HG03342 (cell line): ENCODE measurements at regions not wholly inside any gene's neighbourhood (a gene's known extent, or its start where the extent isn't known, plus 50 kb on each side); places are given as distances from the start of the nearest gene placed in this dataset.
"Not testable (repeated sequence)": the region's sequence is repeated elsewhere in the genome, so short reads cannot be mapped to it uniquely, and the experiment has no call there.

Experiments
- ATAC-seq: cut with Tn5 transposase; IDR thresholded peaks from one replicate; pipeline ENCODE4 v1.9.1; 2021; ENCODE audit warnings: mild to moderate bottlenecking, moderate library complexity; ENCODE audit not compliant: unreplicated experiment

DNA sequence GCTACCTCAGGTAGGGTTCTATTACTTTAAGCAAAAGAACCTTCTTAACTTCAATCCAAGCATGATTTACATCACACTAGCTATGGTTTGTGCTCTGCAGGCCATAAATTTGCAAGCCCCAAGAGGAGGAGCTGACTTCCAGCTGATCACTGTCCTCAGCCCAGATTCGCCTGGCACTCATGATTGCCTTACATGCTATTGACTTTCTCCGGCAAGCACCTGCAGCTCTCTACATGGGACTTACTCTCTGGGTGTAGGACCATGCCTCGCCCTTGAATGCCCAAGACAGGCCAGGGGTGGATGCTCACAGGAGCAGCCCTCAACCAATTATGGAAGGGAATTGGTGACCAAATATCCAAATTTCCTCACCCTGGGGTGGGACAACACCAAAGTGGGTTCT is 99.8 kb downstream of the ESM1 start:
- no peak for ATAC-seq

DNA sequence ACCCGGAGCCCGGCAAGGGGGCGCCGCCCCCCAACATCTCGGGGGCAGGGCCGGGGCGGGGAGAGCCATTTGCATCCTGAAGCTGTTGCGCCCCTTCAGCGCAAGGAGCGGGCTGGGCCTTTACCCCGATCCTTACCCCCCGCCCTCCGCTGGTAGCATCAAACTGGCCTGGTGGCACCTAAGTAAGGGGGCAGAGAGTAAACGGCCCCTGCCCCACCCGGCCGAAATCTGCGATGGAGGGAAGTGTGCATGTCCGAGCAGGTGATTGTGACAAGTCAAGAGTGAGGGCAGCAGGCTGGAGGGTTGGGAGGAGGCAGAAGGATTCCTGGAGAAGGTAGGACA is 101.2 kb downstream of the ESM1 start:
- no peak for ATAC-seq

DNA sequence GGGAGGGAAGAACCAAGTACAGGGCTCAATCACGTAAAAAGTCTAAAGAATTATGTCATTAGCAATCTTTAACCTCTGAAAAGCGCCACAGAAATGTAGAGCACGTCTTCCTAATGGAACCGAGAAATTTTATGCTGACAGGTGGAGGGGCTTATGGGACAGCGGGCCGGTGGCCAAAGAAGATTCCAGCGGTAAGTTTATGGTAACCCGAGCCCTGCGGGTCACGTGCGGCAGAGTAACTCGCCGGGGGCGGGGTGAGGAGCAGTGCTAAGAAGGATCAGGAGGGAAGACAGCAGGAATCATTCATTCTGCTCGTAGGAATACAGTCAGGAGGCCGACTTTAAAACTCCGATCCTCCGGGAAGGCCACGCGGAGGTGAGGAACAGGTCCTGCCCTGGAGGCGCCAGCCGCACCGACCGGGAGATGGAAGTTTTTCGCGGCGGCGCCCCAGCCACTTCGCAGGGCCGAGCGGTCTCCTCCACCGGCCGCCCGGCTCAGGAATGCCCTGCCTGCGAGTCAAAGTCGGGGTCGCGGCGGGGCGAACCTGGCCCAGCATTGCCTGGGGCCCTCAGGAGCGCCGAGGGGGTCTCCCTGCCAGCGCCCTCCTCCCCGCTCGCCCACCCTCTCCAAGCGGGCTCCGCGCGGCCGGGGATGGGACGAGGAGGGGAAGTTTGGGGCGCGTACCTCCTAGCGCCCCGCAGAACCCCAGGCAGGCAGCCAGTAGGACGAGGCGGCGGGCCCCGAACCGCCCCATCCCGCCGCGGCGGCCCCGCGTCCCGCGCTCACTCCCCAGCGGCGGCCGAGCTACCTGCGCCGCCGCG is 101.8 kb downstream of the ESM1 start:
- ATAC-seq, result no peak

DNA sequence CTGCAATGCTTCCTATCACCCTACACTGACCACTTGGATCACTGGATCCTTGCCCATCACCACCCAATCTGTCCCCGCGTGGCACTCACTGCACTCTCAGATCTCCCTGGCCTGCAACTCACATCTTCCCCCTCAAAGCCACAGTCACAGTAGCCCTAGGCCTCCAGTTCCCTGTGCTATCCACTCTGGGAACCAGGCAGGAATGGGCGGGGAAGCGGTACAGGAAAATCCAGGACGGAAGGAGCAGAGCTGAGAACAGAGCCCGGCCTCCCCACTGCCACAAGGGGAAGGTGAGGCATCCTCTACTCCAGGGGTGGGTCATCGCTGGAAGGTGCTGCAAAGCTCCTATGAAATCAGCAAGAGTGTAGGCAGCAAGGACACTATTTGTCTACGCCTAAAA is 102.6 kb downstream of the ESM1 start:
- ATAC-seq, result no peak

DNA sequence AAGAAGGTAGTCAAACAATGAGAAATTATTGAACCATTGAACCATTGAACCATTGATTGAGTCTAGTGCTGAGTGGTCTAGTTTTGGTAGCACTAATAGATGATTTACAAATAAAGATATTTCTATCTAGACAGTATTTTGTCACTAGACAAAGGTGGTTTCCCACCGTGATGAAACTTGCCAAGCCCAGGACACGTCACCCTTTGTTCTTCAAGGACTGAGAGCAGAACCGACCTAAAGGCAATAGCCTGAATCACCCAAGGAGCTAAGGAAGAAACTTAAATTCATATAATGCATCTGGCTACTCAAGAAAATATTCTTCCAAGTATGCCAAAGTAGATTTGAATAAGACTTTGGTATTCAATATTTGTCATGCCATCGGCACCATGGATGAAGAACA is 103.3 kb downstream of the ESM1 start:
- ATAC-seq, result no peak

DNA sequence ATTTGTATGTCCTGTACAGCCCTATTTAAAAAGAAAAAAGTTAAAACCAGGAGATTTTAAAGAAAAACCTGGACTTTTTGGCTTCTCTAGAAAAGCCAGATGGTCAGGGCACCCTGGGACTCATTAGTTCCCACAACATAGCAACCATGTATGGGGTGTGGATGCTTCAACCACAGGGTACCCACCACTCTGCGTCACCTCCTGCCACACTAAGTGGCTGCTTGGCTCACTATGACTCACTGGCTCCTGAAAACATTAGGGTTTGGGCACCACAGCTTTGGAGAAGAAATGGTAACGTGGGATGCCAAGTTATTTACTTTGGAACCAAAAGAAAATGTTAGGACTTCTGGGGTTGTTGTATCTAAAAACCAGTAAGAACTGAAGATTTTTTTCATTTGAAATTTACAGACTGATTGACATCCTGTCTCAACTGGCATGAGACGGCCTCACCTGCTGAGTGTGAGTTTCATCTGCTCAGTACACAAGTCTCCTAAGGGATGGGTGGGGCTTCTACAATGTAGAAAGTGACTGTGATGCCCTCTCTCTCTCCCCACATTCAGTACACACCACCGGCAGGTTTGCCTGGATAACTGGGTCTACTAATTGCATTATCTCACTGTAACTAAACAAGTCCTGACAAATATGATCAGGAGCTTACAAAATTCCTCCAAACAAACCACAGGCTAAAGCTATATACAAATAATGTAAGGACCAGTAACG is 103.9 kb downstream of the ESM1 start:
- ATAC-seq, result no peak

DNA sequence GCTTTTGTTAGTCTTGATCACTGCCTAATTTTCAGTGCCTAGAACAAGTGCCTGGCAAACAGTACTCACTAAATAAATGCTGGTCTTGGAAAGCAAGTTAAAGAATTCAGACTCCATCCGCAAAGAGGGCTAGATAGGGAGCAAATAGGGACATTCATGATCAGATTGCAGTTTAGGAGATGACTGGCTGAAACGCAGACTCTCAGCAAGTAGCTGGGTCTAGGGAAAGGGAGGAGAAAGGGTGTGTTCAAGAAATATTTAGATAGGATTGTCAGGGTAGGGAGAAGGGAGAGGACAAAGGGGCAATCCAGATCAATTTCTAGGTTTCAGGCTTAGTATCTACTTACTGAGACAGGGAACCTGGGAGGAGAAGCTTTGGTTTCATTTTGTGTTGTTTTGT is 108.4 kb downstream of the ESM1 start:
- ATAC-seq, result no peak

DNA sequence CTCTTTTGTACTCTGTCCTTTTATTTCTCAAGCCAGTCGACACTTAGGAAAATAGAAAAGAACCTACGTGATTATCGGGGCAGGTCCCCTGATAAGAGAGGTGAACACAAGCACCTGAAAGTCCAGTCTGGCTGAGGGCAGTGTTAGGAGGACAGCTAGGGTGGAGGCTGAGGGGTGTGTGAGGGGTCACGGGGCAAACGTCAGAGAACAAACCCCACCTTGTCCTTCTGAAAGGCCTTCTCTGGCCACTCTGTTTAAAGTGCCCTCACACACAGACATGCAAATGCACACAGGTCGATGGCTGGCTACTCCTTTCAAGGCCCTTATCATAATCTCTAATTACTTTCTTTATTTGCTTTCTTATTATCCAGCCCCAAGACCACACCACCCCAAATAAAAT is 108.8 kb downstream of the ESM1 start:
- ATAC-seq, result no peak

DNA sequence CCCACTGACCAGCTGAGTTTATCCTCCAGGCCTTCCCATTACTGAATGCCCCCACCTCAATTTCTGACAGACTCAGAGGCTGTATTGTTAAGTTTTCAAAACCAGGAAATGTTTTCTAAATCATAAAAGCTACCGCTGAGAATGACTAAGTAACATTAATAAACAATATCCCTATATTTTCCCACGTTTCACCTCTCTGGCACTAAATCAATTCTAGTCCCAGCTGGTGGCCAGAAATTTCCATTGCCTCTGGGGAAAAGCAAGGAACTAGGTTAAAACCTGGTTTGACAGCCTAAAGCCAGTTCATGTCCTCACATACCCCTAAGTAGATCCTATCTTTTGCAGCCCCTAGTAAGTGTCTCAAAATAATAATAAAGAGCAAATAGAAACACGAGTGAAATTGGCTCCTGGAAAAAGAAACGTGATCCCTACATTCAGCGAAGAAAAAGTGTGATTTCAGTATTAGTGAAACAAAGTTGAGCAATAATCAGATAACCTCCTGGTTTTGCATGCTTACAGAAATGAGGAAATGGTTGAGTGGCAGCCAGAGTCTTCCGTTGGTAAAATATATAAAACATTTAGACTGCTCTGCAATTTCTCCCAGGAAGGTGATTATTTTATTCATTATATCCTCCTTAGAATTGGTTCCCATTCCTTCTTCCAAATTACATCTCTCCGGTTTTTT is 110.9 kb downstream of the ESM1 start:
- ATAC-seq, result no peak

DNA sequence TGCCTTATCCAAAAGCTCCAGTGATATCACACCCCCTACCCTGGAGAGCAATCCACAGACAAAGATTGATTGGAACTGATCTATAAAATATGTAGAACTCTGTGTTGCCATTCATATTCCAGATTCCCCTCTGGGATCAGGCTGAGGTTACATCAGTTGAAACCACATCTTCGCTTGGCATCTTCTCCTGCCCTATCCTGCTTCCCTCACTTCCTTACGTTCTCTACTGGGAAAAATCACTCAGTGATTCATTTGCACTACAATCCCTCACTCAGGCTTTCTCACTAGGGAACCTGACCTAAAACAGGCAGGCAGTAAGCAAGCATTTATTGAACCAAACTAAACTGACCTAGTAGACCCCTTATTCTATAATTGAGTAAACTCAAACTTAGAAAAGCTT is 111.7 kb downstream of the ESM1 start:
- ATAC-seq, result no peak

DNA sequence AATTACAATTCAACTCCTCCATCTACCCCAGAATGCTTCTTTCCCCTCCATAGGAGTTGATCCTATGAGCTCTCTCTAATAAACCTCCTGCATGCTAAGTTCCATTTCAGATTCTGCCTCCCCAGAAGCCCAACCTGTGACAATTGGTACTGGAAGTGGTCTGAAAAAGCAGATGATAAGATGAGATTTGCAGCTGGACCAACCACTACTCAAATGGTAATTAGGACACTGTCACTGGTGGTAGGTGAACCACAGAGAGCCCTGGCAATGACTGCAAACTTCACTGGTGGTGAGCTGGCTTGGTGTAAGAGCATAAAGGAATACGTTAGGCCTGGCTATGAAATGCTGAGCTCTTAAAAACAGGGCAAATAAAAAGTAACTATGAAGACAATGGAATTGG is 112.6 kb downstream of the ESM1 start:
- ATAC-seq, result no peak

DNA sequence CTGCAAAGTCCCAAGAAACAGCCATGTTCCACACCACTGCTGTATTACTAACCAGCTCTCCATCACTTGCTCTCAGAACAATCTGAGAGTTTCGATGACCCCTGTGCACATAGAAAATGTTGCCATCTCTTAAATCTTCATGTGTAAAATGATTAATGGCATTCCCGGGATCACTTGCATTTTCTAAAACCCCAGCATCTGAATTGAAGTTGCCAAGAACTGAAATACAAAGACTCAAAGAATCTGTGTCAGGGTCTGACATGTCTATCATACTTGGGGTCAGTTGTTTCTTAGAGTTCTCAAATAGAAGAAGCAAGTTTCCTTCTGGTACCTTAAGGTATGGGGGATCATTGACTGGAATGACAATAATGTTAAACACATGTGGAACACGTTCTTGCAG is 115.1 kb downstream of the ESM1 start:
- no peak for ATAC-seq

DNA sequence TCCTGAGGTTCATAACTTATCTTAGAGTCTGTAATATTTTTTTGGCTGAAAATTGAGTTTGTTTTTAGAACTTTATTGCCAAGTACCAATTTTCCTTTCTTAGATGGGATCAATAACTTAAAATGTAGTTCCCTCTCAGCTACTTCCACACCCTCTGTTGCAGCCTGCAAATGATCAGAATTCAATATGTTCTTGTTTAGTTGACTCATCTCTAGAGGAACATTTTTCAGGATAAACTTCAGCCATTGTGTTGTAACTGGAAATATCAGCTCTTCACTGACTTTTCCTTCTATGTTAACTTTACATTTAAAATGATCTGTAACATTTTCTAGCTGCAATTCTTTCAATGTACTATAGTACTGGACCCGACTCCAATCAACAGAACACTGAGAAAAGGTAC is 115.7 kb downstream of the ESM1 start:
- ATAC-seq, result no peak

DNA sequence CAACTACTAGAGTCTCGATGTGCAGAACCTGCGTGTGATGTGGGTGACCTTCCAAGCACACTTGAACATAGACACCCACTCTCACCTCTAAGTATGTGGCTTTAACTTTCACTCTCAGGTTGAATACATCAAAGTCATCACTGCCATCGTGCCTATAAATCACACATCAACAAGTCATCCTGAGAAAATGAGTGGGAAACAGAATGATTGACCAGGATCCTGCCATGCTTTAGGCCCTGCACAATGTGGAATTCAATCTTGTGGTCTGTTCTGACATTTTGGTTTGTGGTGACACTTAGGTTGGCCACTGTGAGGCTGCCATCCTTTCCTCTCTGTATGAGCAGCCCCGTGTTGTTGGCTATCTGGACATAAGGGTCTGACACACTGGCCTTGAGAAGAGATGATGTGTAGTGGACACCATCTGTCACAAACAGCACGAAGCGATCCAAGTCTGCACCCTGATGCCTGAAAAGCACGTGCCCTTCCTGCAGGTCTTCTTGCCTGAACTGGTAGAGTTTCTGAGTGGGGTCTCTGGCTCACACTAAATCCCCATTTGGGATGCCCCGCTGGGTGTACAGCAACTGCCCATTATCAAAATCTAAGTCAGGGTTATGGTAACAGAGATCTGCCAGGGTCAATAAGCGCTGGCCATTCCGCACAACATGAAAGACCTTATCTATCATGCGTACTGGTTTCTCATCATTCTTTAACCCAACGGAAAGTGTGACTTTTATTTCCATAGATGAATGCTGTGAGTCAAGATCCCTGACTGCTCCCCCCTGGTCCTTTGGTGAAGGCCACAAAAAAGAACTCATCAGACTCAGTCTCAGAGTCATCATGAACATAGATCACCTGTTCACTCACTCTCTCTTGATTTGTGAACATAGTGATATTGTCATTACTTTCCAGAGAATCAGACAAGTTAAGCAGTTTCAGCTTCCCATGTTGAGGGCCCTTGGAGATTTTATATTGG is 116.6 kb downstream of the ESM1 start:
- no peak for ATAC-seq

DNA sequence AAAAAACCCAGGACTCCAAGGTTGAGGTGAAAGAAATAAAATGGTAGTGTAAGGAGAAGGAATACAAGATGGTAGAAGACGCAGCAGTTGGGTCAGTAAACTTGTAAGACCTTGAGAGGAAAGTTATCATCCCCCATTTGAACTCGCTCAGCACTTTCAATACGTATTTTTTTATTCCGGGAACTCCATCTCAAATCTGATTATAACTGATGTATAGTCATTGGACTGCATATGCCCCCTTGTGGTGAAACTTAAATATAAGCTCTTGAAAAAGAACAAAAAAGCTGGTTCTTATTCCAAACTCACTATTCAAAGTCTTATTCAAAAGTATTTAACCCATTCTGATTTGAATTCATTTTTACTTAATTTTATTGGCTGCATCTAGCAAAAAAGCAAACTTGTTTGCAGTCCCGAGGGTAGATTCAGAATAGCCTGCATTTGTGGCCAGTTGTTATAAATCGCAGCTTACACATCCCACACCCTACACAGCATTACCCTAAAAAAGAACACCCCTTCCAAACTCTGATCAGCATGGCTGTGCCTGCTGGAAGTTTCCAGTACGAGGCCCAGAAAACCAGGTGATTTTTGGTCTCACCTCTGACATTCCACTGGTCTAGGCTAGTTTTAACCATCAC is 118.0 kb downstream of the ESM1 start:
- ATAC-seq, result no peak

DNA sequence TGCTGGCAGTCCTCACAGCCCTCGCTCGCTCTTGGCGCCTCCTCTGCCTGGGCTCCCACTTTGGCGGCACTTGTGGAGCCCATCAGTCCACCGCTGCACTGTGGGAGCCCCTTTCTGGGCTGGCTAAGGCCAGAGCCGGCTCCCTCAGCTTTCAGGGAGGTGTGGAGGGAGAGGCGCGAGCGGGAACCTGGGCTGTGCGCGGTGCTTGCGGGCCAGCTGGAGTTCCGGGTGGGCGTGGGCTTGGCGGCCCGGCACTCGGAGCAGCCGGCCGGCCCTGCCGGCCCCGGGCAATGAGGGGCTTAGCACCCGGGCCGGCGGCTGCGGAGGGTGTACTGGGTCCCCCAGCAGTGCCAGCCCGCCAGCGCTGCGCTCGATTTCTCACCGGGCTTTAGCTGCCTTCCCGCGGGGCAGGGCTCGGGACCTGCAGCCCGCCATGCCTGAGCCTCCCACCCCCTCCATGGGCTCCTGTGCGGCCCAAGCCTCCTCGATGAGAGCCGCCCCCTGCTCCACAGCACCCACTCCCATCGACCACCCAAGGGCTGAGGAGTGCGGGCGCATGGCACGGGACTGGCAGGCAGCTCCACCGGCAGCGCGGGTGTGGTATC is 120.4 kb downstream of the ESM1 start:
- ATAC-seq, result not testable (repeated sequence)

DNA sequence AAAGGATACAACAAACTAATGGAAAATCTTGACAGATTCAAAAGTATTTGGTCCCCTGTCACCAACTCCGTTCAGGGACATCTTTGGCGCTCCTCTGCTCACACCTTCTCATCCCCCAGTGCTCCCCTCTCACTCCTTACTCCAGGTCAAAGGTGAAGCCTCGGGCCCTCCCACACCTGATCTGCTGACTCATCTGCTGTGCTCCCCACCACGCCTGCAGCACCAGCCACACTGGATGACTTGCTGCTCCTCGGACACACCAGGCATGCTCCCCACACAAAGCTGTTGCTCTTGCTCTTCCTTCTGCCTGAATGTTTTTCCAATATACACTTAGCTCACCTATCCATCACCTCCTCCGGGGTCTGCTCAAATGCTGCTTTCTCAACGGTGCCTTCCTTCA is 123.4 kb downstream of the ESM1 start:
- no peak for ATAC-seq

DNA sequence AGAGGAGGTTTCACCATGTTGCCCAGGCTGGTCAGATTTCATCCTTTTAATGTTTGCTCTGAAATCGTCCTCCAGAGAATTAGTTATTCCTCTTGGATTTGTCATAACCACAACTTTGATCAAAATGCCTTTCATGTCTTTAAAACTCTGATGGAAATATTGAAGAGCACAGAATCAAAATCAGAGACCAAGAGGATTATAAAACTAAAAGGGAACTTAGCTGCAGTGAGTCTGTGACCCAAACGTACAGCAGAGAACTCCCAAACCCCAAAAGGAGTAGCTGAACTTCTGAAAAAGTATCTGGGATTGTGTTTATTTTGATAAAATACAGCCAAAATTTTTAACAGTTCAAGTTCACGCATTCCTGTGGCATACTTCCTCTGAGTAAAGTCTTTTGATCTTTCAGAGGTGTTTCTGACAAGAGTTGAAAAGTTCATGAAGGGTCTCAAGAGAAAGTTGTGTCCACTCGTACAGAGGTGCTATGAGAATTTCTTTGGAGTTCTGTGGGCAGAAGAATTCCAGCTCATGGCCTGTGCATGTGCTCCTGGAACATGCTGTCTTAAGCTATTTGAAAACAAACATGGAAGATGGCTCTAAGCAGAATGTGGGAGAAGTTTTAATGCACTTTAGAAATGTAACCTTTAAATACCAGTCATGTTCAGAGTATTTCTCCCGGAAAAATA is 124.0 kb downstream of the ESM1 start:
- ATAC-seq, result no peak

DNA sequence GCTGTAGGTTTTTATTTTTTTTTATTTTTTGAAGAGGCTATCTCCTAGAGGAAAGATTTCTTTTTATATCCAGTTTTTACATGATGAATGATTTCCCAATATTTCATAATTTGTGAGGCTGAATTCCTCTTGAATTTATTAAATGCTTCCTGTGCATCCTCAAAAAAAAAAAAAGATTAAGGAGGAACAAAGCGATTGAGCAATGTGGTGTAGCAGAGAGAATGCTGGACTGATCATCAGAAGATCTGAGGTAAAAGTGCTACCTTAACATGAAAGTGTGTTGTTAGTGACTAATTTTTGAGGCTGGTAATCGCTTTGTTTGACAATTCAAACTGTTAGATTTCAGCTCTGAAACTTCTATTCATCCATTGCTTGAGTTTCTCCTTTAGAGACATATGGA is 125.1 kb downstream of the ESM1 start:
- no peak for ATAC-seq
